ENCODE measurements at regions not wholly inside any gene's neighbourhood (a gene's known extent, or its start where the extent isn't known, plus 50 kb on each side); places are given as distances from the start of the nearest gene placed in this dataset.

DNA sequence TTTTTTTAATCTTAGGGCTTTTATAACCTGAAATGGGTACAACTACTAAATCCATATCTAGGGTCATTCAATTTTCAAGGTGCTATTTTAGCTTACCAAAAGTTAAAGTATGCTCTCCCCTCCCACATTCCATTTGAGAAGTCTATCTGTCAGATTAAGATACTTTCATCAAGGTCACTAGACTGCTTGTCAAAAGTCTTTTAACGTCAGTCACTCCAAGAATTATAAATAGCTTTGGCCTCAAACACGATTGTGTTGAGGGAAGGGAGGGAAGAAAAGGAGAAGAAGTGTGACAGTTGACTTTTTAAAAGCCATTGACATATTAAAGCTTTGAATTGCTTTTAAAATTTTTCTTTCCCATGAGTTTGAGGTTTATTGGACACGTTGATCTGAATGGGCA lies 175.8 kb downstream of the PTGER3 start:
- Histone ChIP-seq H2AK5ac (ENCODE audit: insufficient read length, low read length) (no peak overlapping the region), H3K27me3 (ENCODE audit: insufficient read depth, low read length) (no peaks in the 10 kb centered on the region), H3K23ac (ENCODE audit: insufficient read length, low read depth, low read length) (no peak overlapping the region), H4K20me1 (ENCODE audit: control insufficient read depth, insufficient read depth, insufficient read length) (no peaks in the 10 kb centered on the region), H3K27ac (ENCODE audit: insufficient read length, low read depth, low read length) (no peak overlapping the region), H3K56ac (ENCODE audit: insufficient read length, low read depth, low read length) (no peak overlapping the region), H2BK15ac (ENCODE audit: low read depth, low read length) (no peak overlapping the region), H4K5ac (ENCODE audit: insufficient read length, low read depth, low read length) (no peak overlapping the region), H3K4me2 (ENCODE audit: insufficient read depth, insufficient read length, low read length) (no peak overlapping the region), H2BK120ac (ENCODE audit: low read depth, low read length, poor library complexity, severe bottlenecking) (no peak overlapping the region), H4K91ac (ENCODE audit: insufficient read length, low read depth, low read length) (no peak overlapping the region), H3K4ac (ENCODE audit: low read depth, low read length) (no peak overlapping the region), H3T11ph (ENCODE audit: low read length) (no peak overlapping the region), H4K8ac (replicated peaks; ENCODE audit: insufficient read length, low read depth, low read length) (no peak overlapping the region), H3K79me1 (ENCODE audit: insufficient read depth, low read depth, low read length, poor library complexity, severe bottlenecking) (no peaks in the 10 kb centered on the region), H3K9me3 (ENCODE audit: control insufficient read depth, low read depth, low read length) (no peaks in the 10 kb centered on the region), H3K4me1 (ENCODE audit: insufficient read depth, low read length) (no peaks in the 10 kb centered on the region; the same call in 1 of the 2 replicates), H3K9ac (ENCODE audit: extremely low read depth, insufficient read length, low read length) (no peak overlapping the region), H2BK5ac (ENCODE audit: insufficient read length, low read length) (no peak overlapping the region), H3K23me2 (ENCODE audit: insufficient read length, low read depth, low read length, poor library complexity, severe bottlenecking) (no peaks in the 10 kb centered on the region), H2BK20ac (ENCODE audit: low read depth, low read length, poor library complexity, severe bottlenecking) (no peak overlapping the region), H2AFZ (ENCODE audit: low read length) (no peak overlapping the region), H3K79me2 (ENCODE audit: insufficient read depth, low read length) (no peaks in the 10 kb centered on the region), H3K14ac (ENCODE audit: insufficient read depth, low read length) (no peak overlapping the region), H3K18ac (ENCODE audit: insufficient read length, low read depth, low read length) (no peak overlapping the region), H2BK12ac (ENCODE audit: insufficient read length, low read depth, low read length) (no peak overlapping the region)
- no peak for DNase-seq
- Mint-ChIP-seq H3K9me3 (no peaks in the 10 kb centered on the region; a peak in 2 of 5 replicates), H3K36me3 (ENCODE audit: insufficient read depth in 1 of 3, low read depth in 3 of 3) (no peaks in the 10 kb centered on the region), H3K27me3 (ENCODE audit: low read depth) (no peaks in the 10 kb centered on the region), H3K4me1 (peaks cover 3 to 4% of the 10 kb centered on the region in 2 experiments; a peak in 1 of 4 replicates), H3K27ac (no peak overlapping the region), H3K4me3 (no peak overlapping the region)
- TF ChIP-seq, protein P1, sequence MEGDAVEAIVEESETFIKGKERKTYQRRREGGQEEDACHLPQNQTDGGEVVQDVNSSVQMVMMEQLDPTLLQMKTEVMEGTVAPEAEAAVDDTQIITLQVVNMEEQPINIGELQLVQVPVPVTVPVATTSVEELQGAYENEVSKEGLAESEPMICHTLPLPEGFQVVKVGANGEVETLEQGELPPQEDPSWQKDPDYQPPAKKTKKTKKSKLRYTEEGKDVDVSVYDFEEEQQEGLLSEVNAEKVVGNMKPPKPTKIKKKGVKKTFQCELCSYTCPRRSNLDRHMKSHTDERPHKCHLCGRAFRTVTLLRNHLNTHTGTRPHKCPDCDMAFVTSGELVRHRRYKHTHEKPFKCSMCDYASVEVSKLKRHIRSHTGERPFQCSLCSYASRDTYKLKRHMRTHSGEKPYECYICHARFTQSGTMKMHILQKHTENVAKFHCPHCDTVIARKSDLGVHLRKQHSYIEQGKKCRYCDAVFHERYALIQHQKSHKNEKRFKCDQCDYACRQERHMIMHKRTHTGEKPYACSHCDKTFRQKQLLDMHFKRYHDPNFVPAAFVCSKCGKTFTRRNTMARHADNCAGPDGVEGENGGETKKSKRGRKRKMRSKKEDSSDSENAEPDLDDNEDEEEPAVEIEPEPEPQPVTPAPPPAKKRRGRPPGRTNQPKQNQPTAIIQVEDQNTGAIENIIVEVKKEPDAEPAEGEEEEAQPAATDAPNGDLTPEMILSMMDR (conservative IDR thresholded peaks at IDR 0.05) = no peak
- no CpG with 5 or more reads among the region's 3 CpGs for WGBS (ENCODE audit: extremely low coverage, insufficient read length, low lambda C conversion rate)

Measured in H9 (cell line).